Lower leg skin (tissue), 4 donors: ENCODE measurements at regions not wholly inside any gene's neighbourhood (a gene's known extent, or its start where the extent isn't known, plus 50 kb on each side); places are given as distances from the start of the nearest gene placed in this dataset.

Source experiments
- DNase-seq, 2 donors: peaks; one replicate each; pipeline ENCODE4 v3.0.0-alpha.2; 2019; ENCODE audit warnings: low spot score in 2 of 2
- H3K4me3 ChIP-seq: fragments of 200-600 bp; sonication (generic); 2 replicates; pipeline ENCODE4 v1.5.1; 2017; ENCODE audit warnings: mild to moderate bottlenecking, low read depth; ENCODE audit not compliant: poor library complexity, severe bottlenecking
- POLR2A ChIP-seq, 2 donors: fragments of 450-650 bp; IDR thresholded peaks; one replicate each; pipeline ENCODE4 v1.6.1; 2016 to 2017; ENCODE audit warnings: antibody characterized with exemption in 2 of 2, mild to moderate bottlenecking in 1 of 2, moderate library complexity in 1 of 2
- WGBS, 2 donors: methylation state at CpG; one replicate each; pipeline ENCODE4 v1.1.5; 2018; 5-methylcytosine and 5-hydroxymethylcytosine counted together
- intact Hi-C: fragments of 100-400 bp; cut with DNase I; formaldehyde crosslinking; loops from one replicate; pipeline ENCODE4 v1.15.0; 2023; ENCODE audit warnings: low total_unique reads
- TF ChIP-seq, protein P1 (sequence below), 3 donors: fragments of 450-650 bp; IDR thresholded peaks; one replicate each; pipeline ENCODE4 v1.5.1; 2016; ENCODE audit warnings: antibody characterized with exemption in 3 of 3, mild to moderate bottlenecking in 3 of 3, moderate library complexity in 2 of 3

DNA sequence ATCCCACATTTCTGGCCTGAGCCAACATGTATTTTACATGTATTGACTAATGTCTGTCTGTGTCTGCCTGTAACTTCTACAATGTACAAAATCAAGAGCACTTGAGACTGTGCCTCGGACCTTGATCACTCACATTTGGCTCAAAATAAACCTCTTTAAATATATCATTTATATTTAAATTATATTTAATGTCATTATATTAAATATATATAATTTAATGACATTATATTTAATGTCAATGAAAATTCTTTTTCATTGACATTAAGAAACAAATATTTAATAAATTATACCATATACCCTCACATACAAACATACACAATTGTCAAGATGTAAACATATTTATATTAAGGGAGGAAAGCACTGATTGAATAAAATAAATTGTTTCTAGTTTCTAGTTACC lies 1099.8 kb upstream of the CDH18 start:
- H3K4me3 ChIP-seq, result no peak overlapping the region
- no peak for DNase-seq
- whole genome bisulfite sequencing, 2 donors, result 73 to 82% methylated on average over 1 of the region's 1 CpG
- intact Hi-C loops, result no loop called here
- TF ChIP-seq POLR2A (IDR thresholded peaks at IDR 0.05), result no peak
- TF ChIP-seq, protein P1, sequence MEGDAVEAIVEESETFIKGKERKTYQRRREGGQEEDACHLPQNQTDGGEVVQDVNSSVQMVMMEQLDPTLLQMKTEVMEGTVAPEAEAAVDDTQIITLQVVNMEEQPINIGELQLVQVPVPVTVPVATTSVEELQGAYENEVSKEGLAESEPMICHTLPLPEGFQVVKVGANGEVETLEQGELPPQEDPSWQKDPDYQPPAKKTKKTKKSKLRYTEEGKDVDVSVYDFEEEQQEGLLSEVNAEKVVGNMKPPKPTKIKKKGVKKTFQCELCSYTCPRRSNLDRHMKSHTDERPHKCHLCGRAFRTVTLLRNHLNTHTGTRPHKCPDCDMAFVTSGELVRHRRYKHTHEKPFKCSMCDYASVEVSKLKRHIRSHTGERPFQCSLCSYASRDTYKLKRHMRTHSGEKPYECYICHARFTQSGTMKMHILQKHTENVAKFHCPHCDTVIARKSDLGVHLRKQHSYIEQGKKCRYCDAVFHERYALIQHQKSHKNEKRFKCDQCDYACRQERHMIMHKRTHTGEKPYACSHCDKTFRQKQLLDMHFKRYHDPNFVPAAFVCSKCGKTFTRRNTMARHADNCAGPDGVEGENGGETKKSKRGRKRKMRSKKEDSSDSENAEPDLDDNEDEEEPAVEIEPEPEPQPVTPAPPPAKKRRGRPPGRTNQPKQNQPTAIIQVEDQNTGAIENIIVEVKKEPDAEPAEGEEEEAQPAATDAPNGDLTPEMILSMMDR (IDR thresholded peaks at IDR 0.05), result no peak

- intact Hi-C loops, result no loop called here
- 66 to 73% methylated on average over 2 of the region's 2 CpGs for WGBS, 2 donors
- no peak for DNase-seq
- no peak overlapping the region for H3K4me3 ChIP-seq
- TF ChIP-seq POLR2A (IDR thresholded peaks at IDR 0.05), result no peak
- TF ChIP-seq, protein P1 (IDR thresholded peaks at IDR 0.05), result no peak
Observed at GRCh38 chr5:21085791-21086190, 1097.8 kb upstream of the CDH18 start.

GRCh38 chr5:21071986-21072385 lies 1084.0 kb upstream of the CDH18 start:
- TF ChIP-seq, protein P1 (IDR thresholded peaks at IDR 0.05), result no peak
- no peak for TF ChIP-seq POLR2A (IDR thresholded peaks at IDR 0.05)
- H3K4me3 ChIP-seq, result no peak overlapping the region
- WGBS, 2 donors, result 77 to 80% methylated on average over 5 of the region's 5 CpGs
- intact Hi-C loops, result no loop called here
- DNase-seq, result no peak

- intact Hi-C loops, result no loop called here
- 82 to 83% methylated on average over 4 of the region's 4 CpGs for WGBS, 2 donors
- DNase-seq, result no peak
- no peak overlapping the region for H3K4me3 ChIP-seq
- TF ChIP-seq, protein P1 (IDR thresholded peaks at IDR 0.05), result no peak
- TF ChIP-seq POLR2A (IDR thresholded peaks at IDR 0.05), result no peak
Observed at GRCh38 chr5:21071421-21071820, 1083.4 kb upstream of the CDH18 start.

DNA sequence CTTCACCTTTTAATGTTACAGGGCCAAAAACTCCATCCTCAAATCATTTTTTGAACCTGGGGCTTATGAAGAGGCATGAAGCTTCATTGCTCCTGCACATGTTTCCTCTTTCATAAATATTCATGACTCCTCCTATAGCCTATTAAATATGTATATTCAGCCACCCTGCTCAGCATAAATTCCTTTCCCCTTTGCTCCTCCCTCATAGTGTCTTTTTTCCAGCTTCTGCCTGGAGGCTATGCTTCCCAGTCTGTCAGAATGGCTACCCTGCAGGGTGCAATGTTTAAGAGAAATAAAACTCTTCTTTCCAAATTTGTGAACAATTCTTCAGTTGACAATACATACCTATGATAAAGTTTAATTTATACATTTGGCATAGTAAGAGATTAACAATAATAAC lies 1082.9 kb upstream of the CDH18 start:
- intact Hi-C loops, result no loop called here
- H3K4me3 ChIP-seq, result no peak overlapping the region
- TF ChIP-seq, protein P1 (IDR thresholded peaks at IDR 0.05), result no peak
- TF ChIP-seq POLR2A (IDR thresholded peaks at IDR 0.05), result no peak
- DNase-seq, result no peak

DNA sequence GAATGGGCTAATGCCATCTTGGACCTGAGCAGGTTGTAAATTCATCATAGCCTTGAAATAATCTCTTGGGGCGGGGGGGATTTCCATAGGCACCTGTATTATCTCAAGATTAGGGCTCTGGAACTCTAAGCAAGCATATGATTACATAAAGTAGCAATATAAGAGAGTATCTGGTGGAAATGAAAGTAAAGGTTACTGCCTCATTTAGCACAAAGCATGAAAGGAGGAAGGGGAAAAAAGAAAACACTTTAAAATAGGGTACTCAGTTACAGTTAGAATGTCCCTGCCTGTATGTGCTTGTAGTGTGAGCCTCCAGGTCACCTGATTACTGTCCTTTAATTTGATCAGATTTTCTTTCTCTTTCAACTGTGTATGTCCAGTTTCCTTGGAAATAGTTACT lies 1079.7 kb upstream of the CDH18 start:
- no peak for DNase-seq
- intact Hi-C loops, result no loop called here
- TF ChIP-seq, protein P1 (IDR thresholded peaks at IDR 0.05), result no peak
- no peak for TF ChIP-seq POLR2A (IDR thresholded peaks at IDR 0.05)
- 42 to 59% methylated on average over 1 of the region's 1 CpG for WGBS, 2 donors
- H3K4me3 ChIP-seq, result no peak overlapping the region
